ENCODE measurements at regions not wholly inside any gene's neighbourhood (a gene's known extent, or its start where the extent isn't known, plus 50 kb on each side); places are given as distances from the start of the nearest gene placed in this dataset.

DNA sequence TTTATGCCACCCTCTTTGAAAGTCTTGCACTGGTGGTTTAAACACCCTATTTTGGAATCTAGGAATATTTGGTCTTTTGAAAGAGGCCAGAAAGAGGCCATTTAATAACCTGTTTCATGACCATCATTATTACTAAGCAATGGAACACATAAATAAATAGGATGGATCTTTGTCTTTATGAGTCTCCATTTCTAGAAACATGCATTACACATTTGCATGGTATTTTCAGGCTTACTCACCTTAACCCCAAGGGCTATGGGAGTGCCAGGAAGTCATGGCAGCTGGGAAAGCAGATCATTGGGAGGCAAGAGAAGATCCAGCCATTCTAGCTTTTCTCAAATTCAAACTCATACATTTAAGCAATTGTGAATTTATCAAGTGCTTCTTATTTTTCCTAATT lies 185.8 kb upstream of the POU2AF2 start:
- TF ChIP-seq, protein P1, sequence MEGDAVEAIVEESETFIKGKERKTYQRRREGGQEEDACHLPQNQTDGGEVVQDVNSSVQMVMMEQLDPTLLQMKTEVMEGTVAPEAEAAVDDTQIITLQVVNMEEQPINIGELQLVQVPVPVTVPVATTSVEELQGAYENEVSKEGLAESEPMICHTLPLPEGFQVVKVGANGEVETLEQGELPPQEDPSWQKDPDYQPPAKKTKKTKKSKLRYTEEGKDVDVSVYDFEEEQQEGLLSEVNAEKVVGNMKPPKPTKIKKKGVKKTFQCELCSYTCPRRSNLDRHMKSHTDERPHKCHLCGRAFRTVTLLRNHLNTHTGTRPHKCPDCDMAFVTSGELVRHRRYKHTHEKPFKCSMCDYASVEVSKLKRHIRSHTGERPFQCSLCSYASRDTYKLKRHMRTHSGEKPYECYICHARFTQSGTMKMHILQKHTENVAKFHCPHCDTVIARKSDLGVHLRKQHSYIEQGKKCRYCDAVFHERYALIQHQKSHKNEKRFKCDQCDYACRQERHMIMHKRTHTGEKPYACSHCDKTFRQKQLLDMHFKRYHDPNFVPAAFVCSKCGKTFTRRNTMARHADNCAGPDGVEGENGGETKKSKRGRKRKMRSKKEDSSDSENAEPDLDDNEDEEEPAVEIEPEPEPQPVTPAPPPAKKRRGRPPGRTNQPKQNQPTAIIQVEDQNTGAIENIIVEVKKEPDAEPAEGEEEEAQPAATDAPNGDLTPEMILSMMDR (IDR thresholded peaks at IDR 0.05 in 4 of 5, conservative IDR thresholded peaks at IDR 0.05 in 1 of 5) = no peak
- TF ChIP-seq POLR2A (IDR thresholded peaks at IDR 0.05) = no peak
